ENCODE measurements at regions not wholly inside any gene's neighbourhood (a gene's known extent, or its start where the extent isn't known, plus 50 kb on each side); places are given as distances from the start of the nearest gene placed in this dataset.

DNA sequence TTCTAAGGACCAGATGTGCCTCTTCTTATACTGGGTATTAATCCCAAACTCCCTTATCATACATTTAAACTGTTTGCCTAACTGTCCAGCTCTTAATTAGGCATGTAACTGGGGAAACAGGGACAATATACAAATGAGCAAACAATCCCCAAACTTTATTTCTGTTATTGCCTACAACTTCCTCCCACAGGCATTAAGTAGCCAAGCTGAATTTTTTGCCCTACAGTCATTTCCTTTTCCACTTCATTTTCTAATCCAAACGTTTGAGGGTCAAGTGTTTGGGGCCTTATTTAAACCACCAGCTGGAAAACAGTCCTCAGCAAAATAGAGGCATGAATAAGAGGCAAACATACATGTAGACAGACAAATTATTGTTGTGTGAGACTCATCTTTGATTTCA, 77.4 kb upstream of the CCL2 start:
- no peak for DNase-seq (ENCODE audit: low read depth)

DNA sequence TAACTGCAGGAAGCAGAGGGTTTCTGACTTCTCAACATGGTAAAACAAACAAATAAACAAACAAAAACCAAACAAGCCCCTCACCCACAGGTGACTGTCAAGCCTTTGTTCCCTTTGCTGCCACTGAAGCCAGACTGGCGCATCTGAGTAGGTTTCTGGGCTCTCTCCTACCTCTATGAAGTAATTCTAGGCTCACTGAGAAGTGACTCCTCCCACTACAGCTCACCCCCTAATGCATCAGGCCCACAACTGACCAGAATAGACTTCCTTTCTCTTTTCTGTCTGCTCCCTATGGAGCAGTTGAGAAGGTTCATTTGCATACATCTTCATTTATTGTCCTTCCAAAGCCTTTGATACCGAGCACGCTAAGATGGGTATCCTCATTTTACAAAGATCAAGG, 77.0 kb upstream of the CCL2 start:
- no peak for DNase-seq (ENCODE audit: low read depth)

DNA sequence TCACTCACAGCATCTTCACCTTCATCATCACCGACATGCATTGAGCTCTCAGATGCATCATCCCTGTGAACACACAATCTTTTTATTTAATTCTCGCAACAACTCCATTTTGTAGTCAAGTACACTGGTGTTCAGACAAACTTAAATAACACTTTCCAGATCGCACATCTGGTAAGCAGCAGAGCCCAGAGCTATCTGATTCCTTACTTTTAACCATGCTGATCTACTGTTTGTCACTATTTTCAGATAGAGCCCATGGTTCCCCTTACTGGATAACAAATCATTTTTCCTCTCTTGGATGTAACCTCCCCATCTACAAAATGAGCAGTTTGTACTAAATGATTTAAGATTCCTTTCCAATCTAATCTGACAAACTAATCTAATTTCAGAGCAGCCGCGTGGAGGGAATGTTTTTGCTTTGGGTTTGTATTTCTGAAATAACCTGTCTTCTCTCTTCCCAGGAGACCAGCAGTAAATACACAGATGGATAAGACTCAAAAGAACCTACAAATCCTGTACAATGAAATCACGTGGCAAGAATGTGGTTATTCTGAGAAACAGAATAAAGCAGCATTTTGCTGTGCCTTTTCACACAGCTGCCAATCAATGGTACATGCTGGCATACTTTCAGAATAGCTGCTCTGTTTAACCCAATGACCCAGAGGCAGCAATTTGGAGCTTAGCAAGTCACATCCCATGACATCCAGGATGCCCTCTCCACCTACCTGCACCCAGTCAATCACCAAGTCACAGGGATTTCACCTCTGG, 72.9 kb upstream of the CCL2 start:
- DNase-seq (ENCODE audit: low read depth) = no peak

DNA sequence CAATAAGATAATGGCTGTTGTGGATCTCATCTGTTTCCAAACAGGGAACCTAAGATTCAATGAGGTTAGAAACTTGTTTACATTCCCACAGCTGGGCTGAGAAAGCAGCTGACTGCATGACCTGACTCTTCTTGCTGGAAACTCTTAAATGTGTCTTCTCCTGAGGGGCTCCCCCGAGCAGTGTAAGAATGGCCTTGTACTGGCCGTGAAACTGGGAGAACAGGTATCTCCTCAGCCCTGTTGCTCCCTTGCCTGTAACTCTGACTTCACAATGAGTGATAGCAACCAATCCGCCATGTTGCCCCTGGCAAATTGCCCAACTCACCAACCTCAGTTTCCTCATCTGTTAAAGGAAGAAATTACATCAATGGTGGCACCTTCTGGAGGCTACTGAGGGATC, 59.1 kb upstream of the CCL2 start:
- no peak for DNase-seq (ENCODE audit: low read depth)

DNA sequence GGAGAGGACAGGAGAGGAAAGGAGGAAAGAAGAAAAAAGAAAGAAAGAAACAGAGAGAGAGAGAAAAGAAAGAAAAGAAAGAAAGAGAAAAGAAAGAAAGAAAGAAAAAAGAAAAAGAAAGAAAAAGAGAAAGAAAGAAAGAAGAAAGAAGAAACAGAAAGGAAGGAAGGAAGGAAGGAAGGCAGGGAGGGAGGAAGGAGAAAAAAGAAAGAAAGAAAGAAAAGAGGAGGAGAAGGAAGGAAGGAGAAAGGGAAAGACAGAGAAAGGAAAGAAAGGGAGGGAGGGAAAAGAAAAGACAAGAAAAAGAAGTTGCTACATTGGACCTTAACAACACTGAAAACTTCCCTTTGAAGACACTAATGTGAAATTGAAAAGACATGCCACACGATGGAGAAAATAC, 56.6 kb upstream of the CCL2 start:
- no peak for DNase-seq (ENCODE audit: low read depth)

DNA sequence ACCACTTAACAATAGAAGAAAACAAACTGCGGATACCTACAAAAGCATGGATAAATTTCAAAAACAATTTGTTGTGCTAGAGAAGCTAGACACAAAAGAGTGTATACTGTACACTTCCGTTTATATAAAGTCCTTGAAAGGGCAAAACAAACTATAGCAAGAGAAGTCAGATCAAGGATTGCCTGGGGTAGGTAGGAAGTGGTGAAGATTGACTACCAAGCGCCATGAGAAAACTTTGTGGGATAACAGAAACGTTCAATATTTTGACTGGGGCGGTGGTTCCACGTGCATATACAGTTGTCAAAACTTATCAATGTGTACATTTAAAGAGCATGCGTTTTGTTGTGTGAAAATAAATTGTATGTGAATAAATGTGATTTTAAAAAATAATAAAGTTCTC, 55.6 kb upstream of the CCL2 start:
- no peak for DNase-seq (ENCODE audit: low read depth)

DNA sequence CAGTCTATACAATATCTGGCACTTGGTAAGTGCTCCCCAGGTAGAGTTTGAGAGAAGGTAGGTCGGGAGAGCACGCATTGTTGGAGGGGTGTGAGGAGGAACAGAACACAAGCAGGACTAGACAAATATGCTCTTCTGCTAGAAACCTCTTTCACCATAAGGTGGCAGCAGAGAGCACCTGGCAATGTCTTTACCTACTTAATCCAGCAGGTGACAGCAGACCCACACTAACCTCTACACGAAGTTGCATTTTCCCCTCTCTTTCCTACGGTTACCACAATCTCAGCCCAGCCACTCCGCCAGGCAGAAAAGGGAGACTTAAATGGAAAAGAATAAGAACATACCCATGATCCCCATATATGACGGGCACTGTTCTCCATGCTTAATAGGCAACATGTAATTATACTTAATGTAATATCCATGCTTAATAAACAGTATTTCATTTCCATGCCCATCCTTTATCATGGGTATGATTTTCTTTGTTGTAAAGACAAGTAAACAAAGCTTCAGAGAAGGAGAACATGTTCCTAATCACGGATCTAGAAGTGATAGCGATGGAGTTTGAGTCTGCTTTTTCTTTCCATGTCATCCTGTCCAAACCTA, 55.1 kb upstream of the CCL2 start:
- peak; percentile 49 for DNase-seq (ENCODE audit: low read depth)

DNA sequence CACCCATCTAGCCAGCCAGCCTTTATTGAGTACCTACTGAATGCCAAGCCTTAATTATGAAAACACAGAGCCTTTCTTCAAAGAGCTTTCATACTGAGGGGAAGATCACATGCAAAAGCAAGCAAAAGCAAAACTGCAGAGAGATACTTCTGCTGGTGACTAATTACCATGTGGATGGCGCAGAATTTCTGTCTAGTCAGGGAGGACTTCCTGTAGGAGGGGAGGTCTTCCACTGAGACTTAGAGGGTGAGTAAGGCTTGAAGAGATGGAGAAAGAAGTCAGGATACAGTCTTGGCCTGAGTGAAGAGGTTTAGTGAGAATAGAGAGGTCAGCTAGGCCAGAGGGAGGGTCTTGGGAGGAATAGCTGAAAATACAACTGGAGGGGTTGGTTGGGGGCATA, 53.9 kb upstream of the CCL2 start:
- no peak for DNase-seq (ENCODE audit: low read depth)

DNA sequence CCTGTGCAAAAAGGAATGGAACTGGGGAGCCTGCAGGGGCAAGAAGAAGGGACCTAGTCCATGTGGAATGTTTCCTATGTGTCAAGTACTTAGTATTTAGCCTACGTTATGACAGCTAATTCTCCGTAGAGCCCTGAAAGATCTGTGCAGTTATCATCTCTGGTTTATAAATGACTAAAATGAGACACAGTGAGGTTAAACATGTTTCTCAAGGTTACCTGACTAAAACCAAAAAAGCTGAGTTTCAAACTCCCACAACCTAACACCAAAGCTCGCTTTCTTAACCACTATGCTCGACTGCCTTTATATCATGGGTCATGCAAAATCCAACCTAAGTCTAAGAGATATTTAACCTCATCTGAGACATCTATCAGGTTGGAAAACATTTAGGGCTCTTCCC, 53.3 kb upstream of the CCL2 start:
- DNase-seq (ENCODE audit: low read depth) = no peak

DNA sequence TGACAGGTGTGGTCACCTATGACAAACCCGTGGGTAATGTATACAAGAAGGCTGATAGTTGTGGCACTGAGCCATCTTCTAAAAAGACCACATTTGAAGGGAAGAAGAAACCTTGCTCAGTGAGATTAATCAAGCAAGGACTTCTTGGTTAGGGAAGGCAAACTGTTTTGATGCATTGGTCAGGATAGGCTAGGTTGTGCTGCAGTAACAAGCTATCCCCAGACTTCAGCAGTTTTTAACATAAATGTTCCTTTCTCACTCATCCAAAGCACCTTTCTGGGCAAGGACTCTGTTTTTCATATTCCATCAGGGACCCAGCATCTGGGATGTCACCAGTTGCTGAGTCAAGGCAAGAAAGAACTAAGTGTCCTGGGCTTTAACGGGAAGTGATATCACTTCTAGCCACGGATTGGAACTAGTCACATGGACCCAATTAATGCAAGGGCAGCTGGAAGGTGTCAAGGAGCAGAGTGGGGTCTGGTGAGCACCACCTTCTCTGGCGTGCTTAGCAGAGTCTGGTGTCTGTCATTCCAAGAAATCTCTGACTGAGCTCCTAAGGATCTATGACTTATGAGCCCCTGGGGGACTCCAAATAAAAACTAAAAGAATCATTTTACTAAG, 52.0 kb upstream of the CCL2 start:
- DNase-seq (ENCODE audit: low read depth) = no peak

DNA sequence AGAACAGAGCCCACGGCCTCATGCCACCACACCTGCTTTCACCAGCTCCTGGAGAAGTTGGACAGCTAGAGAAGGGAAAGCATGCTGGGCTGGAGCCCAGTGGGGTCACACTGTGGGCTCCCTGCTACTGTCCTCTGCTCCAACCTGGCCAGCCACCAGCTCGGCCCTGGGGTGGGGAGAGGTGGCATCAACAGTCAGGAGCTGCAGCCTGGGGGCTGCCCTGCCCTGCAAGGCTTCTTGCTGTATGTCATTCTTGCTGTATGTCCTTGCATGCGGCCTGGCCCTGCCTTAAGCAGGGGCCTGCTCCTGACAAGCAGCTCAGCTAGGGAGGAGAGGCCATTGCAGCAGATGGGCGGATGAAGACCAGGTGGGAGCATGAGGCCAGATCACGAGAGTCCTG, 50.7 kb upstream of the CCL2 start:
- DNase-seq (ENCODE audit: low read depth) = no peak

Measured in activated T-cell treated with anti-CD3 and anti-CD28 coated beads for 1 hour (primary cell).